ENCODE measurements at regions not wholly inside any gene's neighbourhood (a gene's known extent, or its start where the extent isn't known, plus 50 kb on each side); places are given as distances from the start of the nearest gene placed in this dataset.

- TF ChIP-seq CTCF (conservative IDR thresholded peaks at IDR 0.05; ENCODE audit: low read length) (no peak), EZH2phosphoT487 (IDR thresholded peaks at IDR 0.05; ENCODE audit: borderline replicate concordance, low read depth, low read length) (no peak)
These were observed 100.6 kb downstream of the GTPBP8 start for GRCh38 chr3:113091417-113091816.
